ENCODE measurements at regions not wholly inside any gene's neighbourhood (a gene's known extent, or its start where the extent isn't known, plus 50 kb on each side); places are given as distances from the start of the nearest gene placed in this dataset.

DNA sequence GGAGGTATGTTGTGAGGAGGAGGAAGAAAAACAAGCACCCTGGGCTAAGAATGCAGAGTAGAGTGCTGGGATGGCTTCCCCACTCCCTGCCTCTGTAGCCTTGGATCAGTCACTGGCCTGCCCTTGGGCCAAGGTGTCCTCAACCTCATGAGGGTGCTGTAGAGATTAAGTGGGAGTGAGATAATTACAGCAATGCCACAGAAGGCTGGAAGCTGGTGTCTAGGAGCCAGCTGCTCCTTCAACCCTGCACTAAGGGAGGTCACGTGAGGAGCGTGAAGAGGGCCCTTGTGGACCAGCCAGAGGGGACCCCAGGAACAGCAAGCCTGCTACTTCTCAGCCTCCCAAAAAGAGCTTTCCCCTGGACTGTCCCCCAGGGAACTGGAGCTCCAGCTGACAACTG, 95.2 kb downstream of the TTC32 start (continued):
- no peak for TF ChIP-seq CEBPB (IDR thresholded peaks at IDR 0.05; ENCODE audit: borderline replicate concordance in 1 of 2, low read depth in 2 of 2, low read length in 2 of 2)
- no peak for TF ChIP-seq GATAD2B (conservative IDR thresholded peaks at IDR 0.05; ENCODE audit: low read depth)

DNA sequence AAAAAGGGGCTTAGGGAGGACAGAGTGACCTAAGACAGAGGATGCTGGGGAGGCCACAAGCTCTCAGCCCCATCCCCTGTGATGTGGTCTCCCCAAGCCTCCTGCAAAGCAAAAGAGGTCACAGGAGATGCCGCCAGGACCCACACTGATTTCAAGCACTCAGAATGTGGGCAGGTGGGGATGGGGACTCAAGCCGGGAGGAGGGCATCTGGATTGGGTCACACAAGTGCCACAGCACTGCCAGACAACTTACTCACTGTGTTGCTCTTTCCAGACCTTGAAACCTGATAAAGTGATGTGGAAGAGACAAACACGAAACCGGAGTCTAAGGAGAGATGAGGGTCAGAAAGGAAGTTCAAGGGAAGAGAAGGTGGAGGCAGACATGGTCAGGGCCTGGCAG, 95.7 kb downstream of the TTC32 start:
- H3K4me2 ChIP-seq (ENCODE audit: control insufficient read depth, insufficient read depth): no peak overlapping the region
- DNase-seq (ENCODE audit: low read depth, low spot score) (no peak), FAIRE-seq (no peak), ATAC-seq (no peak)
- ChIA-PET RAD21 (ENCODE audit: unreplicated experiment) (no interaction called here), POLR2A (no interaction called here), SMC1A (ENCODE audit: uncharacterized antibody, unreplicated experiment) (no interaction called here), CTCF (no interaction called here)
- intact Hi-C loops (cut with micrococcal nuclease; ENCODE audit: unreplicated experiment) (no loop called here), in situ Hi-C loops (cut with MboI) (no loop called here)
- H3K9me3 ChIP-seq (replicated peaks; ENCODE audit: control insufficient read depth, insufficient read depth, low read length): no peaks in the 10 kb centered on the region
- TF ChIP-seq JUND (IDR thresholded peaks at IDR 0.05; ENCODE audit: low read depth, low read length) (no peak), CBX5 (IDR thresholded peaks at IDR 0.05; ENCODE audit: low read depth) (no peak), STAT3 (IDR thresholded peaks at IDR 0.05; ENCODE audit: low read depth, low read length) (no peak), ZNF622 (IDR thresholded peaks at IDR 0.05) (no peak), MEF2B (IDR thresholded peaks at IDR 0.05; ENCODE audit: partially characterized antibody, poor library complexity, severe bottlenecking) (no peak)
- H3K36me3 ChIP-seq (ENCODE audit: control insufficient read depth in 2 of 2, insufficient read depth in 2 of 2, low read length in 1 of 2): no peaks in the 10 kb centered on the region
- H3K9ac ChIP-seq (ENCODE audit: control insufficient read depth, insufficient read depth, low read length): no peak overlapping the region
- BruUV-seq (replicated peaks): no TSS peak
- no peaks in the 10 kb centered on the region for H3K79me2 ChIP-seq (ENCODE audit: control insufficient read depth, insufficient read depth, low read length)
- H4K20me1 ChIP-seq (ENCODE audit: control insufficient read depth, insufficient read depth): no peaks in the 10 kb centered on the region
- no peak overlapping the region for H3K4me3 ChIP-seq
- H2AFZ ChIP-seq (ENCODE audit: control insufficient read depth, low read depth, low read length): no peak overlapping the region
- WGBS (ENCODE audit: insufficient coverage, insufficient replicate concordance, low lambda C conversion rate, missing lambda C conversion rate): 32% methylated on average over 4 of the region's 4 CpGs
- no peaks in the 10 kb centered on the region; the same call in 1 of the 2 replicates for H3K4me1 ChIP-seq (ENCODE audit: control insufficient read depth, insufficient read depth, low read length)
- no peak overlapping the region for H3K27ac ChIP-seq (ENCODE audit: control insufficient read depth, insufficient read depth)
- no peaks in the 10 kb centered on the region; a peak in 1 of 4 replicates for H3K27me3 ChIP-seq (replicated peaks in 1 of 2; ENCODE audit: control insufficient read depth in 2 of 2, insufficient read depth in 2 of 2, low read length in 1 of 2)

- intact Hi-C loops (cut with micrococcal nuclease; ENCODE audit: unreplicated experiment): no loop called here
- SMC1A ChIA-PET (ENCODE audit: uncharacterized antibody, unreplicated experiment): no interaction called here
- H2AFZ ChIP-seq (ENCODE audit: control insufficient read depth, low read depth, low read length): no peak overlapping the region
- no peaks in the 10 kb centered on the region; the same call in 1 of the 2 replicates for H3K4me1 ChIP-seq (ENCODE audit: control insufficient read depth, insufficient read depth, low read length)
- no peaks in the 10 kb centered on the region for H3K36me3 ChIP-seq (ENCODE audit: control insufficient read depth in 2 of 2, insufficient read depth in 2 of 2, low read length in 1 of 2)
- no peak overlapping the region for H3K4me3 ChIP-seq
- no peaks in the 10 kb centered on the region for H3K79me2 ChIP-seq (ENCODE audit: control insufficient read depth, insufficient read depth, low read length)
- 4% methylated on average over 4 of the region's 4 CpGs for WGBS (ENCODE audit: insufficient coverage, insufficient replicate concordance, low lambda C conversion rate, missing lambda C conversion rate)
- no peak overlapping the region for H3K4me2 ChIP-seq (ENCODE audit: control insufficient read depth, insufficient read depth)
- RAD21 ChIA-PET (ENCODE audit: unreplicated experiment): no interaction called here
- FAIRE-seq (no peak), ATAC-seq (no peak), DNase-seq (ENCODE audit: low read depth, low spot score) (no peak)
- no peak overlapping the region for H3K27ac ChIP-seq (ENCODE audit: control insufficient read depth, insufficient read depth)
- no TSS peak for BruUV-seq (replicated peaks)
- H4K20me1 ChIP-seq (ENCODE audit: control insufficient read depth, insufficient read depth): no peaks in the 10 kb centered on the region
- POLR2A ChIA-PET: no interaction called here
- in situ Hi-C loops (cut with MboI): no loop called here
- H3K9ac ChIP-seq (ENCODE audit: control insufficient read depth, insufficient read depth, low read length): no peak overlapping the region
- no peaks in the 10 kb centered on the region; a peak in 1 of 4 replicates for H3K27me3 ChIP-seq (replicated peaks in 1 of 2; ENCODE audit: control insufficient read depth in 2 of 2, insufficient read depth in 2 of 2, low read length in 1 of 2)
- H3K9me3 ChIP-seq (replicated peaks; ENCODE audit: control insufficient read depth, insufficient read depth, low read length): no peaks in the 10 kb centered on the region
- CTCF ChIA-PET: no interaction called here
- TF ChIP-seq ZBED1 (IDR thresholded peaks at IDR 0.05; ENCODE audit: borderline replicate concordance) (no peak), CHD1 (IDR thresholded peaks at IDR 0.05; ENCODE audit: low read depth, low read length) (no peak), ZSCAN29 (IDR thresholded peaks at IDR 0.05) (no peak), MYC (IDR thresholded peaks at IDR 0.05; ENCODE audit: insufficient read depth, insufficient read length, insufficient replicate concordance, low read length, severe bottlenecking) (no peak), SIX5 (IDR thresholded peaks at IDR 0.05; ENCODE audit: low read depth, low read length, severe bottlenecking) (no peak), KLF5 (IDR thresholded peaks at IDR 0.05; ENCODE audit: partially characterized antibody) (no peak), NRF1 (conservative IDR thresholded peaks at IDR 0.05; ENCODE audit: low read depth, low read length) (no peak), YBX1 (IDR thresholded peaks at IDR 0.05) (no peak), EED (IDR thresholded peaks at IDR 0.05; ENCODE audit: low read depth) (no peak), ZZZ3 (IDR thresholded peaks at IDR 0.05; ENCODE audit: control insufficient read depth, insufficient read length, low read depth) (no peak), RFX5 (IDR thresholded peaks at IDR 0.05; ENCODE audit: low read depth, low read length) (no peak)
- TF ChIP-seq, protein P1, sequence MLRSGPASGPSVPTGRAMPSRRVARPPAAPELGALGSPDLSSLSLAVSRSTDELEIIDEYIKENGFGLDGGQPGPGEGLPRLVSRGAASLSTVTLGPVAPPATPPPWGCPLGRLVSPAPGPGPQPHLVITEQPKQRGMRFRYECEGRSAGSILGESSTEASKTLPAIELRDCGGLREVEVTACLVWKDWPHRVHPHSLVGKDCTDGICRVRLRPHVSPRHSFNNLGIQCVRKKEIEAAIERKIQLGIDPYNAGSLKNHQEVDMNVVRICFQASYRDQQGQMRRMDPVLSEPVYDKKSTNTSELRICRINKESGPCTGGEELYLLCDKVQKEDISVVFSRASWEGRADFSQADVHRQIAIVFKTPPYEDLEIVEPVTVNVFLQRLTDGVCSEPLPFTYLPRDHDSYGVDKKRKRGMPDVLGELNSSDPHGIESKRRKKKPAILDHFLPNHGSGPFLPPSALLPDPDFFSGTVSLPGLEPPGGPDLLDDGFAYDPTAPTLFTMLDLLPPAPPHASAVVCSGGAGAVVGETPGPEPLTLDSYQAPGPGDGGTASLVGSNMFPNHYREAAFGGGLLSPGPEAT (IDR thresholded peaks at IDR 0.05; ENCODE audit: low read depth): no peak
Observed at GRCh38 chr2:19805266-19805665, 96.5 kb downstream of the TTC32 start.

Measured in GM12878 (cell line).